Retinal pigment epithelial cell (primary cell): ENCODE measurements at regions not wholly inside any gene's neighbourhood (a gene's known extent, or its start where the extent isn't known, plus 50 kb on each side); places are given as distances from the start of the nearest gene placed in this dataset.

Experiments used
- DNase-seq: peaks from one replicate; pipeline ENCODE4 v3.0.0-alpha.2; 2010; ENCODE audit warnings: low read depth
- H3K4me3 ChIP-seq: 2 replicates; pipeline ENCODE4 v1.5.1; 2011; ENCODE audit warnings: mild to moderate bottlenecking, low read length, control low read depth, moderate library complexity
- CTCF ChIP-seq: conservative IDR thresholded peaks from 2 replicates; pipeline ENCODE4 v1.5.1; 2011; ENCODE audit warnings: low read depth, low read length, control low read depth, inconsistent platforms

GRCh38 chr2:239455436-239456203 is 54.8 kb upstream of the HDAC4 start:
- no peak for DNase-seq
- no peak overlapping the region for H3K4me3 ChIP-seq
- no peak for TF ChIP-seq CTCF

GRCh38 chr2:239454507-239454906 is 53.7 kb upstream of the HDAC4 start:
- no peak overlapping the region for H3K4me3 ChIP-seq
- no peak for DNase-seq
- no peak for TF ChIP-seq CTCF
